Endothelial cell (in vitro differentiated cells): ENCODE measurements at regions not wholly inside any gene's neighbourhood (a gene's known extent, or its start where the extent isn't known, plus 50 kb on each side); places are given as distances from the start of the nearest gene placed in this dataset.

Experiments
- DNase-seq: peaks from one replicate; pipeline ENCODE4 v3.0.0; 2021; ENCODE audit warnings: low spot score
- H3K27ac Mint-ChIP-seq: one replicate; pipeline ENCODE4 v1.8.0; 2021; ENCODE audit warnings: mixed read lengths, inconsistent platforms; ENCODE audit not compliant: unreplicated experiment
- H3K27me3 Mint-ChIP-seq: one replicate; pipeline ENCODE4 v1.8.0; 2021; ENCODE audit warnings: mild to moderate bottlenecking, moderate library complexity, mixed read lengths, inconsistent platforms; ENCODE audit not compliant: unreplicated experiment
- H3K36me3 Mint-ChIP-seq: one replicate; pipeline ENCODE4 v1.8.0; 2021; ENCODE audit warnings: mild to moderate bottlenecking, low read depth, mixed read lengths, inconsistent platforms; ENCODE audit not compliant: unreplicated experiment
- H3K4me1 Mint-ChIP-seq: one replicate; pipeline ENCODE4 v1.8.0; 2021; ENCODE audit warnings: mild to moderate bottlenecking, mixed read lengths, inconsistent platforms; ENCODE audit not compliant: unreplicated experiment
- H3K4me3 Mint-ChIP-seq: one replicate; pipeline ENCODE4 v1.8.0; 2021; ENCODE audit warnings: mild to moderate bottlenecking, mixed read lengths, inconsistent platforms; ENCODE audit not compliant: unreplicated experiment
- H3K9me3 Mint-ChIP-seq: one replicate; pipeline ENCODE4 v1.8.0; 2021; ENCODE audit warnings: mixed read lengths, inconsistent platforms; ENCODE audit not compliant: unreplicated experiment
- CTCF ChIP-seq: fragments of 200-600 bp; sonication (generic); IDR thresholded peaks from one replicate; pipeline ENCODE4 v1.5.0; 2021; ENCODE audit warnings: antibody characterized with exemption; ENCODE audit not compliant: unreplicated experiment

GRCh38 chr5:154669402-154669801 lies 85.8 kb upstream of the LARP1 start:
- Mint-ChIP-seq H3K27me3 (peaks cover 6% of the 10 kb centered on the region), H3K4me3 (no peak overlapping the region), H3K27ac (no peak overlapping the region), H3K9me3 (peaks cover 17% of the 10 kb centered on the region), H3K36me3 (peaks cover 16% of the 10 kb centered on the region), H3K4me1 (no peaks in the 10 kb centered on the region)
- no peak for TF ChIP-seq CTCF
- no peak for DNase-seq

- Mint-ChIP-seq H3K27me3 (peaks cover 4% of the 10 kb centered on the region), H3K4me3 (peak overlapping the region; percentile 79), H3K27ac (no peak overlapping the region), H3K36me3 (peaks cover 22% of the 10 kb centered on the region), H3K9me3 (peaks cover 21% of the 10 kb centered on the region), H3K4me1 (no peaks in the 10 kb centered on the region)
- TF ChIP-seq CTCF: no peak
- no peak for DNase-seq
Observed at GRCh38 chr5:154664869-154665268, 90.3 kb upstream of the LARP1 start.

GRCh38 chr5:154663424-154663823 lies 91.8 kb upstream of the LARP1 start:
- peaks cover 6% of the 10 kb centered on the region for H3K27me3 Mint-ChIP-seq
- no peak for TF ChIP-seq CTCF
- no peak overlapping the region for H3K27ac Mint-ChIP-seq
- no peak for DNase-seq
- H3K4me3 Mint-ChIP-seq: no peak overlapping the region
- no peaks in the 10 kb centered on the region for H3K4me1 Mint-ChIP-seq
- peaks cover 17% of the 10 kb centered on the region for H3K36me3 Mint-ChIP-seq
- H3K9me3 Mint-ChIP-seq: peaks cover 15% of the 10 kb centered on the region

- Mint-ChIP-seq H3K27me3 (peaks cover 4% of the 10 kb centered on the region), H3K9me3 (no peaks in the 10 kb centered on the region), H3K27ac (no peak overlapping the region), H3K4me1 (peaks cover 8% of the 10 kb centered on the region), H3K4me3 (no peak overlapping the region), H3K36me3 (no peaks in the 10 kb centered on the region)
- DNase-seq: no peak
- TF ChIP-seq CTCF: no peak
Observed at GRCh38 chr5:154654486-154655371, 100.4 kb upstream of the LARP1 start.

GRCh38 chr5:154653764-154654485 lies 101.3 kb upstream of the LARP1 start:
- DNase-seq: no peak
- no peak for TF ChIP-seq CTCF
- peaks cover 4% of the 10 kb centered on the region for H3K27me3 Mint-ChIP-seq
- H3K36me3 Mint-ChIP-seq: no peaks in the 10 kb centered on the region
- no peak overlapping the region for H3K27ac Mint-ChIP-seq
- H3K4me3 Mint-ChIP-seq: no peak overlapping the region
- no peaks in the 10 kb centered on the region for H3K9me3 Mint-ChIP-seq
- H3K4me1 Mint-ChIP-seq: peaks cover 8% of the 10 kb centered on the region
